H1 (cell line): ENCODE measurements at regions not wholly inside any gene's neighbourhood (a gene's known extent, or its start where the extent isn't known, plus 50 kb on each side); places are given as distances from the start of the nearest gene placed in this dataset.

ENCODE experiments used
- CTCF ChIA-PET: fragments of 300-600 bp; sonication (Branson Sonifier 250); formaldehyde crosslinking; loops from one replicate; lab custom pipeline; 2021; ENCODE audit not compliant: partially characterized antibody; lab: Charles Lee
- POLR2A ChIA-PET: fragments of 300-600 bp; sonication (Branson Sonifier 250); formaldehyde crosslinking; loops from one replicate; lab custom pipeline; 2021; ENCODE audit warnings: inconsistent platforms; ENCODE audit not compliant: partially characterized antibody; lab: Charles Lee
- DNase-seq, 2 experiments: peaks; one replicate each; pipeline versions ENCODE4 v3.0.0 to v3.0.0-alpha.2; 2010 to 2022; ENCODE audit warnings: low spot score in 2 of 2, low read depth in 1 of 2, mixed read lengths in 1 of 2
- FAIRE-seq: peaks from 2 replicates; lab custom pipeline; 2011; peaks lifted over from hg19 to GRCh38; lab: Jason Lieb, UNC
- H2AFZ ChIP-seq: 2 replicates; pipeline ENCODE4 v1.8.1; 2012; ENCODE audit warnings: low read length, inconsistent platforms
- H2AK5ac ChIP-seq: 2 replicates; pipeline ENCODE4 v1.6.1; 2013; ENCODE audit warnings: low read depth, low read length
- H2BK120ac ChIP-seq: replicated peaks from 2 replicates; pipeline ENCODE3; 2013; ENCODE audit warnings: low read depth, low read length, inconsistent platforms
- H2BK12ac ChIP-seq: 2 replicates; pipeline ENCODE4 v1.6.1; 2013; ENCODE audit warnings: low read depth, low read length
- H2BK15ac ChIP-seq: 2 replicates; pipeline ENCODE4 v1.6.1; 2013; ENCODE audit warnings: low read length
- H2BK20ac ChIP-seq: 2 replicates; pipeline ENCODE4 v1.6.1; 2013; ENCODE audit warnings: low read length
- H2BK5ac ChIP-seq: 2 replicates; pipeline ENCODE4 v1.6.1; 2013; ENCODE audit warnings: low read depth, low read length
- H3K14ac ChIP-seq: 2 replicates; pipeline ENCODE4 v1.6.1; 2013; ENCODE audit warnings: inconsistent platforms; ENCODE audit not compliant: insufficient read length
- H3K18ac ChIP-seq: 2 replicates; pipeline ENCODE4 v1.6.1; 2013; ENCODE audit warnings: low read length; ENCODE audit errors: extremely low read depth
- H3K23ac ChIP-seq: 2 replicates; pipeline ENCODE4 v1.6.1; 2013; ENCODE audit warnings: inconsistent platforms; ENCODE audit not compliant: insufficient read length
- H3K23me2 ChIP-seq: 2 replicates; pipeline ENCODE4 v1.6.1; 2013; ENCODE audit warnings: low read depth, low read length
- H3K27ac ChIP-seq: 2 replicates; pipeline ENCODE4 v1.6.1; 2011; ENCODE audit warnings: low read depth, low read length, inconsistent platforms
- H3K27me3 ChIP-seq, 4 experiments: replicated peaks in 1 of 4; 1 replicate in 1 of 4; 2 replicates in 3 of 4; pipeline versions ENCODE4 v1.6.1 to v1.8.1; 2011 to 2013; ENCODE audit warnings: low read length in 3 of 4, mild to moderate bottlenecking in 3 of 4, inconsistent platforms in 2 of 4, mixed read lengths in 2 of 4, moderate library complexity in 1 of 4; ENCODE audit not compliant: control insufficient read depth in 3 of 4, insufficient read depth in 3 of 4; ENCODE audit errors: extremely low read depth in 1 of 4
- H3K36me3 ChIP-seq, 4 experiments: 2 replicates each; pipeline versions ENCODE4 v1.6.1 to v1.8.1; 2011 to 2013; ENCODE audit warnings: mild to moderate bottlenecking in 4 of 4, low read length in 3 of 4, moderate library complexity in 2 of 4, control low read depth in 1 of 4, inconsistent platforms in 1 of 4; ENCODE audit not compliant: insufficient read depth in 4 of 4, control insufficient read depth in 2 of 4
- H3K4ac ChIP-seq: replicated peaks from 2 replicates; pipeline ENCODE3; 2013; ENCODE audit warnings: low read length, low read depth, mixed read lengths, inconsistent platforms; ENCODE audit not compliant: insufficient read length
- H3K4me1 ChIP-seq, 4 experiments: replicated peaks in 1 of 4; 1 replicate in 1 of 4; 2 replicates in 3 of 4; pipeline versions ENCODE4 v1.6.1 to v1.8.1; 2011 to 2013; ENCODE audit warnings: low read length in 3 of 4, inconsistent platforms in 2 of 4, mixed read lengths in 1 of 4; ENCODE audit not compliant: insufficient read depth in 4 of 4, control insufficient read depth in 3 of 4
- H3K4me2 ChIP-seq, 2 experiments: 2 replicates each; pipeline versions ENCODE4 v1.6.1 to v1.8.1; 2011 to 2013; ENCODE audit warnings: low read depth in 2 of 2, low read length in 2 of 2, control low read depth in 1 of 2, inconsistent platforms in 1 of 2, mild to moderate bottlenecking in 1 of 2; ENCODE audit not compliant: insufficient read depth in 1 of 2
- H3K4me3 ChIP-seq, 4 experiments: fragments of 200-600, 300-600 bp in 1 of 4; sonication (generic), shearing (Covaris generic), sonication (Bioruptor Twin) in 1 of 4; 2 replicates each; pipeline versions ENCODE4 v1.5.1 to v1.8.1; 2011 to 2016; ENCODE audit warnings: low read length in 4 of 4, low read depth in 3 of 4, control low read depth in 2 of 4, inconsistent platforms in 2 of 4, mild to moderate bottlenecking in 2 of 4, mixed read lengths in 1 of 4, moderate library complexity in 1 of 4; ENCODE audit not compliant: insufficient read depth in 2 of 4; ENCODE audit errors: extremely low read depth in 1 of 4
- H3K56ac ChIP-seq: replicated peaks from 2 replicates; pipeline ENCODE3; 2013; ENCODE audit warnings: low read depth, mild to moderate bottlenecking, mixed read lengths, low read length, inconsistent platforms; ENCODE audit not compliant: insufficient read length
- H3K79me1 ChIP-seq: 2 replicates; pipeline ENCODE4 v1.6.1; 2013; ENCODE audit warnings: low read depth, low read length, control low read depth
- H3K79me2 ChIP-seq, 2 experiments: 2 replicates each; pipeline versions ENCODE4 v1.6.1 to v1.8.1; 2012 to 2013; ENCODE audit warnings: low read length in 2 of 2, mild to moderate bottlenecking in 2 of 2, inconsistent platforms in 1 of 2; ENCODE audit not compliant: insufficient read depth in 2 of 2, control insufficient read depth in 1 of 2
- H3K9ac ChIP-seq, 4 experiments: replicated peaks in 1 of 4; 1 replicate in 1 of 4; 2 replicates in 3 of 4; pipeline versions ENCODE4 v1.6.1 to v1.8.1; 2011 to 2013; ENCODE audit warnings: low read depth in 3 of 4, low read length in 3 of 4, control low read depth in 2 of 4, mild to moderate bottlenecking in 2 of 4, moderate library complexity in 2 of 4, inconsistent platforms in 1 of 4; ENCODE audit errors: extremely low read depth in 1 of 4
- H3K9me3 ChIP-seq, 2 experiments: 2 replicates each; pipeline versions ENCODE4 v1.6.1 to v1.8.1; 2012 to 2013; ENCODE audit warnings: mild to moderate bottlenecking in 2 of 2, moderate library complexity in 2 of 2, control low read depth in 1 of 2, inconsistent platforms in 1 of 2, low read depth in 1 of 2, low read length in 1 of 2, mixed read lengths in 1 of 2; ENCODE audit not compliant: insufficient read depth in 2 of 2
- H4K20me1 ChIP-seq, 2 experiments: replicated peaks in 1 of 2; 2 replicates each; pipeline versions ENCODE3 to v1.8.1; 2011 to 2013; ENCODE audit warnings: inconsistent platforms in 2 of 2, low read length in 2 of 2, mild to moderate bottlenecking in 1 of 2; ENCODE audit not compliant: insufficient read depth in 2 of 2, control insufficient read depth in 1 of 2
- H4K5ac ChIP-seq: 2 replicates; pipeline ENCODE4 v1.6.1; 2013; ENCODE audit warnings: low read length, low read depth, mixed read lengths, inconsistent platforms; ENCODE audit not compliant: insufficient read length
- H4K8ac ChIP-seq: 2 replicates; pipeline ENCODE4 v1.8.0; 2013; ENCODE audit warnings: mild to moderate bottlenecking, moderate library complexity, low read length, inconsistent platforms; ENCODE audit not compliant: insufficient read depth; ENCODE audit errors: extremely low read depth
- H4K91ac ChIP-seq: replicated peaks from 2 replicates; pipeline ENCODE3; 2013; ENCODE audit warnings: low read length, mixed read lengths, inconsistent platforms; ENCODE audit not compliant: insufficient read length
- BRCA1 ChIP-seq: IDR thresholded peaks from 2 replicates; pipeline ENCODE4 v1.6.1; 2012; ENCODE audit warnings: low read depth, low read length, improper control_type of control experiment
- CBX5 ChIP-seq: fragments of 300-800, 300-1000 bp; sonication (generic); IDR thresholded peaks from 2 replicates; pipeline ENCODE4 v1.7.1; 2016; ENCODE audit warnings: antibody characterized with exemption, low read length, low read depth
- CEBPB ChIP-seq: IDR thresholded peaks from 2 replicates; pipeline ENCODE4 v1.6.1; 2012; ENCODE audit warnings: low read depth, low read length
- CTBP2 ChIP-seq: IDR thresholded peaks from 2 replicates; pipeline ENCODE4 v1.7.0; 2011; ENCODE audit warnings: borderline replicate concordance, mild to moderate bottlenecking, moderate library complexity, mixed read lengths, low read length; ENCODE audit not compliant: insufficient read depth, insufficient read length
- FOSL1 ChIP-seq: IDR thresholded peaks from 2 replicates; pipeline ENCODE4 v1.6.1; 2011; ENCODE audit warnings: mild to moderate bottlenecking, low read depth, low read length, moderate library complexity; ENCODE audit not compliant: insufficient read depth
- NANOG ChIP-seq: IDR thresholded peaks from 2 replicates; pipeline ENCODE4 v1.6.1; 2011; ENCODE audit warnings: low read length, low read depth, mild to moderate bottlenecking, inconsistent platforms; ENCODE audit not compliant: insufficient read depth, poor library complexity, severe bottlenecking
- RNF2 ChIP-seq: fragments of 200-900, 300-1000 bp; sonication (generic); IDR thresholded peaks from 2 replicates; pipeline ENCODE4 v1.7.1; 2016; ENCODE audit warnings: borderline replicate concordance, low read depth, mild to moderate bottlenecking, antibody characterized with exemption, low read length; ENCODE audit not compliant: poor library complexity, severe bottlenecking; ENCODE audit errors: missing control alignments
- SAP30 ChIP-seq: fragments of 300-600 bp; sonication (generic); IDR thresholded peaks from 2 replicates; pipeline ENCODE4 v1.7.1; 2012; ENCODE audit warnings: low read length, moderate library complexity, mild to moderate bottlenecking, inconsistent platforms; ENCODE audit not compliant: insufficient read depth, insufficient replicate concordance
- WGBS, 2 experiments: shearing (Covaris generic) in 1 of 2; methylation state at CpG; one replicate each; pipeline versions ENCODE4 v1.1.6 to v1.1.7; 2013 to 2015; ENCODE audit warnings: low lambda C conversion rate in 2 of 2, mixed read lengths in 2 of 2, inconsistent platforms in 1 of 2, low coverage in 1 of 2, missing lambda C conversion rate in 1 of 2; ENCODE audit not compliant: insufficient replicate concordance in 2 of 2, insufficient coverage in 1 of 2, insufficient read length in 1 of 2; ENCODE audit errors: extremely low coverage in 1 of 2, missing lambda C conversion rate in 1 of 2; 5-methylcytosine and 5-hydroxymethylcytosine counted together

DNA sequence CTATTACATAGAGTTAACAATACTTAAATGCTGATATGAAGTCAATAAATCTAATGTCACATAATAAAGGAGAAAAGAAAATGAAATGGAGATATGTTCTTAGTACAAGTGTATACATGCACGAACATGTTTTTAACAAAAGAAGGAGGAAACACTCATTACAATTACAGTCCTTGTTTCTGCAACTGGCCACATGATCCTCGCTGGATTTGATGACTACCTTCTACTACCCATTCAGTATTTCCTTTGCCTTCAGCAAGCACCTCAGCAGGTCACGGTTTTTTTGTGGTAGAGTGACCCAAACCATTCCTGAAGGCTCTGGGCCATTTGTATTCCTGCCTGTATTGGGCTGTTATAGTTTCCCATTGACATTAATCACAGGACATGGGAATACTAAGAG is 172.8 kb upstream of the CXADR start:
- H4K5ac ChIP-seq: no peak overlapping the region
- H3K23ac ChIP-seq: no peak overlapping the region
- no peak overlapping the region for H2BK20ac ChIP-seq
- DNase-seq (no peak), FAIRE-seq (no peak)
- no peak overlapping the region for H3K14ac ChIP-seq
- no peak overlapping the region for H4K8ac ChIP-seq
- H3K36me3 ChIP-seq: no peaks in the 10 kb centered on the region
- H2AFZ ChIP-seq: no peak overlapping the region
- no peak overlapping the region for H3K4me3 ChIP-seq
- H4K20me1 ChIP-seq: no peaks in the 10 kb centered on the region
- H3K56ac ChIP-seq: no peak overlapping the region
- ChIA-PET CTCF (no interaction called here), POLR2A (no interaction called here)
- no peak overlapping the region for H2AK5ac ChIP-seq
- no peaks in the 10 kb centered on the region for H3K79me1 ChIP-seq
- no peak overlapping the region for H2BK120ac ChIP-seq
- H2BK15ac ChIP-seq: no peak overlapping the region
- no peaks in the 10 kb centered on the region; a peak in 1 of 4 replicates for H3K9me3 ChIP-seq
- H3K23me2 ChIP-seq: no peaks in the 10 kb centered on the region
- H3K4me1 ChIP-seq: no peaks in the 10 kb centered on the region
- H3K4ac ChIP-seq: no peak overlapping the region
- 95% methylated on average over 3 of the region's 3 CpGs; no CpG with 5 or more reads in 1 of the 2 experiments for WGBS, 2 experiments
- no peak overlapping the region for H2BK5ac ChIP-seq
- H3K9ac ChIP-seq: no peak overlapping the region
- no peak overlapping the region for H2BK12ac ChIP-seq
- H3K79me2 ChIP-seq: no peaks in the 10 kb centered on the region
- H3K4me2 ChIP-seq: no peak overlapping the region
- no peak overlapping the region for H3K27ac ChIP-seq
- H3K18ac ChIP-seq: no peak overlapping the region
- H4K91ac ChIP-seq: no peak overlapping the region
- no peaks in the 10 kb centered on the region for H3K27me3 ChIP-seq
- TF ChIP-seq BRCA1 (no peak), CTBP2 (no peak), CEBPB (no peak), SAP30 (no peak), CBX5 (no peak), FOSL1 (no peak), RNF2 (no peak), NANOG (no peak)
